ENCODE measurements at regions not wholly inside any gene's neighbourhood (a gene's known extent, or its start where the extent isn't known, plus 50 kb on each side); places are given as distances from the start of the nearest gene placed in this dataset.

DNA sequence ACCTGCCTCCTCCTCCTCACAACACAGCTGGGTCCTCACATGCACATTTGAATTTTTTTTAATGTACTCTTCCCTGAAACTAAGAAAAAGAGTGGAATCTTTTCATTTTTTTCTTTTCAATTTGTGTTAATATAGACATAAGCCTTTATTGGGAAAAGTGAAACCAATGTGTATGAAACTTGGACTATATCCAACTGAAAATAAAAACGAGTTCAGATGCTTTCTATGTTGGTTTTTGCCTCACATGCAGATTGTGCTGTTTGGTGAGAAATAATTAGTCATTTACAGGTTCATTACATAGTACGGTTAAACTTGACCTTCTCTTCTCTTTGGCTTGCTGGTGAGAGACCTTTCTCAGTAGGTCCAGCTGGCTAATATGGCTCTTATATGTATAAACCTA lies 515.2 kb upstream of the FANCL start:
- TF ChIP-seq, protein P1, sequence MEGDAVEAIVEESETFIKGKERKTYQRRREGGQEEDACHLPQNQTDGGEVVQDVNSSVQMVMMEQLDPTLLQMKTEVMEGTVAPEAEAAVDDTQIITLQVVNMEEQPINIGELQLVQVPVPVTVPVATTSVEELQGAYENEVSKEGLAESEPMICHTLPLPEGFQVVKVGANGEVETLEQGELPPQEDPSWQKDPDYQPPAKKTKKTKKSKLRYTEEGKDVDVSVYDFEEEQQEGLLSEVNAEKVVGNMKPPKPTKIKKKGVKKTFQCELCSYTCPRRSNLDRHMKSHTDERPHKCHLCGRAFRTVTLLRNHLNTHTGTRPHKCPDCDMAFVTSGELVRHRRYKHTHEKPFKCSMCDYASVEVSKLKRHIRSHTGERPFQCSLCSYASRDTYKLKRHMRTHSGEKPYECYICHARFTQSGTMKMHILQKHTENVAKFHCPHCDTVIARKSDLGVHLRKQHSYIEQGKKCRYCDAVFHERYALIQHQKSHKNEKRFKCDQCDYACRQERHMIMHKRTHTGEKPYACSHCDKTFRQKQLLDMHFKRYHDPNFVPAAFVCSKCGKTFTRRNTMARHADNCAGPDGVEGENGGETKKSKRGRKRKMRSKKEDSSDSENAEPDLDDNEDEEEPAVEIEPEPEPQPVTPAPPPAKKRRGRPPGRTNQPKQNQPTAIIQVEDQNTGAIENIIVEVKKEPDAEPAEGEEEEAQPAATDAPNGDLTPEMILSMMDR (IDR thresholded peaks at IDR 0.05; ENCODE audit: borderline replicate concordance, extremely low read depth, low read length, poor library complexity, severe bottlenecking) = no peak
- TF ChIP-seq EZH2 (IDR thresholded peaks at IDR 0.05; ENCODE audit: borderline replicate concordance, low read depth, low read length, severe bottlenecking) = no peak
